ENCODE measurements at regions not wholly inside any gene's neighbourhood (a gene's known extent, or its start where the extent isn't known, plus 50 kb on each side); places are given as distances from the start of the nearest gene placed in this dataset.

GRCh38 chrX:76228499-76228898 lies 55.6 kb downstream of the PBDC1 start:
- DNase-seq = no peak
- Histone ChIP-seq H3K27me3 (ENCODE audit: control insufficient read depth, insufficient read depth, low read length) (peaks cover 4% of the 10 kb centered on the region), H3K36me3 (ENCODE audit: control insufficient read depth, insufficient read depth, low read length) (no peaks in the 10 kb centered on the region), H3K9me3 (replicated peaks; ENCODE audit: control insufficient read depth, low read depth, low read length) (peaks cover 5% of the 10 kb centered on the region), H3K4me1 (ENCODE audit: control insufficient read depth, insufficient read depth, low read length) (no peaks in the 10 kb centered on the region), H3K27ac (ENCODE audit: low read length) (no peak overlapping the region), H3K4me3 (ENCODE audit: low read length) (no peak overlapping the region)
- no CpG with 5 or more reads among the region's 1 CpG for WGBS (ENCODE audit: insufficient coverage)

- Histone ChIP-seq H3K27ac (ENCODE audit: low read length) (no peak overlapping the region), H3K36me3 (ENCODE audit: control insufficient read depth, insufficient read depth, low read length) (no peaks in the 10 kb centered on the region), H3K4me1 (ENCODE audit: control insufficient read depth, insufficient read depth, low read length) (no peaks in the 10 kb centered on the region), H3K4me3 (ENCODE audit: low read length) (no peak overlapping the region), H3K9me3 (replicated peaks; ENCODE audit: control insufficient read depth, low read depth, low read length) (no peaks in the 10 kb centered on the region), H3K27me3 (ENCODE audit: control insufficient read depth, insufficient read depth, low read length) (peaks cover 9% of the 10 kb centered on the region)
- WGBS (ENCODE audit: insufficient coverage) = no CpG with 5 or more reads among the region's 2 CpGs
- DNase-seq = no peak
Measured at GRCh38 chrX:76248901-76249300, 76.0 kb downstream of the PBDC1 start.

GRCh38 chrX:76253432-76253831 lies 80.6 kb downstream of the PBDC1 start:
- peaks cover 12% of the 10 kb centered on the region for H3K27me3 ChIP-seq (ENCODE audit: control insufficient read depth, insufficient read depth, low read length)
- H3K9me3 ChIP-seq (replicated peaks; ENCODE audit: control insufficient read depth, low read depth, low read length) = no peaks in the 10 kb centered on the region
- no peaks in the 10 kb centered on the region for H3K36me3 ChIP-seq (ENCODE audit: control insufficient read depth, insufficient read depth, low read length)
- H3K27ac ChIP-seq (ENCODE audit: low read length) = no peak overlapping the region
- H3K4me3 ChIP-seq (ENCODE audit: low read length) = no peak overlapping the region
- no peaks in the 10 kb centered on the region for H3K4me1 ChIP-seq (ENCODE audit: control insufficient read depth, insufficient read depth, low read length)
- DNase-seq = peak; percentile 61
- WGBS (ENCODE audit: insufficient coverage) = no CpG with 5 or more reads among the region's 3 CpGs

GRCh38 chrX:76279007-76279406 lies 106.1 kb downstream of the PBDC1 start:
- no peaks in the 10 kb centered on the region for H3K9me3 ChIP-seq (replicated peaks; ENCODE audit: control insufficient read depth, low read depth, low read length)
- no peak overlapping the region for H3K27ac ChIP-seq (ENCODE audit: low read length)
- no peaks in the 10 kb centered on the region for H3K36me3 ChIP-seq (ENCODE audit: control insufficient read depth, insufficient read depth, low read length)
- peaks cover under 1% of the 10 kb centered on the region for H3K27me3 ChIP-seq (ENCODE audit: control insufficient read depth, insufficient read depth, low read length)
- H3K4me1 ChIP-seq (ENCODE audit: control insufficient read depth, insufficient read depth, low read length) = no peaks in the 10 kb centered on the region
- H3K4me3 ChIP-seq (ENCODE audit: low read length) = no peak overlapping the region
- DNase-seq = peak; percentile 66
